ENCODE measurements at regions not wholly inside any gene's neighbourhood (a gene's known extent, or its start where the extent isn't known, plus 50 kb on each side); places are given as distances from the start of the nearest gene placed in this dataset.

DNA sequence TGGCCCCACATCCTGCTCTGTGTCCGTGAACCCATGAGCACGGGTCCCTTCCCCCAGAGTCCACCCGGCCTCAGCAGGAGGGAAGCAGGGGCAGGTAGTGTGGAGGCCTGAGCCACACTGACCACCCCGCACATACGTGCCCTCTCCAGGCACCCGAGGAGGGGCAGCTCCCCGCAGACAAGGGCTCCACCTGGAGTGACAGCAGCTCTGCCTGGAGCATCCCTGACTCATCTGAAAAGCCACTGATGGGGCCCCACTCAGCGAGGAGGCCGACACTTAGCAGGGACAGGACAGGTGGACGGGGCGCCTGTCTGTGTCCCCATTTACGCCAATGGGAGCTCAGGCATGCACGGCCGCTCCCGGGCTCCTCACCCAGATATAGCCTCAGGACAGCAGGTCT is 237.6 kb upstream of the SFSWAP start:
- TF ChIP-seq POLR2A (IDR thresholded peaks at IDR 0.05): no peak
- TF ChIP-seq, protein P1, sequence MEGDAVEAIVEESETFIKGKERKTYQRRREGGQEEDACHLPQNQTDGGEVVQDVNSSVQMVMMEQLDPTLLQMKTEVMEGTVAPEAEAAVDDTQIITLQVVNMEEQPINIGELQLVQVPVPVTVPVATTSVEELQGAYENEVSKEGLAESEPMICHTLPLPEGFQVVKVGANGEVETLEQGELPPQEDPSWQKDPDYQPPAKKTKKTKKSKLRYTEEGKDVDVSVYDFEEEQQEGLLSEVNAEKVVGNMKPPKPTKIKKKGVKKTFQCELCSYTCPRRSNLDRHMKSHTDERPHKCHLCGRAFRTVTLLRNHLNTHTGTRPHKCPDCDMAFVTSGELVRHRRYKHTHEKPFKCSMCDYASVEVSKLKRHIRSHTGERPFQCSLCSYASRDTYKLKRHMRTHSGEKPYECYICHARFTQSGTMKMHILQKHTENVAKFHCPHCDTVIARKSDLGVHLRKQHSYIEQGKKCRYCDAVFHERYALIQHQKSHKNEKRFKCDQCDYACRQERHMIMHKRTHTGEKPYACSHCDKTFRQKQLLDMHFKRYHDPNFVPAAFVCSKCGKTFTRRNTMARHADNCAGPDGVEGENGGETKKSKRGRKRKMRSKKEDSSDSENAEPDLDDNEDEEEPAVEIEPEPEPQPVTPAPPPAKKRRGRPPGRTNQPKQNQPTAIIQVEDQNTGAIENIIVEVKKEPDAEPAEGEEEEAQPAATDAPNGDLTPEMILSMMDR (IDR thresholded peaks at IDR 0.05): no peak
